NT2/D1 (cell line): ENCODE measurements at regions not wholly inside any gene's neighbourhood (a gene's known extent, or its start where the extent isn't known, plus 50 kb on each side); places are given as distances from the start of the nearest gene placed in this dataset.

Experiments used
- YY1 ChIP-seq: IDR thresholded peaks from 2 replicates; pipeline ENCODE4 v1.6.1; 2011; ENCODE audit not compliant: insufficient read length, insufficient read depth
- ZNF274 ChIP-seq: IDR thresholded peaks from 2 replicates; pipeline ENCODE4 v1.6.1; 2011; ENCODE audit warnings: mild to moderate bottlenecking, low read depth, low read length

DNA sequence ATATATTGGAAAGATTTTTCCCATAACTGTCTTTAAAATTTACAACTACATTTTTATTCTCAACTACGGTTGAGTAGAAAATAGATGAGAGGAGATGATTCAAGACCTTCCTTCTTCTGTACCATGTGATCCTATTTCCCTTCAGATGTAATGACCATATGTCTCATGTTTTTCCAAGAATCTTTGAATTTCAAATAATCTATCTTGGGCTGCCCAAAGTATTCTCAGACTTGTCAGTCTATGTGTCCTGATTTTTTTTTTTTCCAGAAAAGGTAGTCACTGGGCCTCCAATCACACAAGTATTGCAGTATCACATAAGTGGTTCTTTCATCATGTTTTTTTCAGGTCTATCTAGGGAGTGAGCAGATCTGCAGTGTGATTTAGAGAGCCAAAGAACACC, 392.4 kb downstream of the RFC3 start:
- no peak for TF ChIP-seq ZNF274
- TF ChIP-seq YY1: no peak
